GM12892 (cell line): ENCODE measurements at regions not wholly inside any gene's neighbourhood (a gene's known extent, or its start where the extent isn't known, plus 50 kb on each side); places are given as distances from the start of the nearest gene placed in this dataset.

Source experiments
- POLR2A ChIP-seq: IDR thresholded peaks from 2 replicates; pipeline ENCODE4 v1.6.1; 2011; ENCODE audit warnings: low read depth, low read length, control low read depth
- POLR2AphosphoS5 ChIP-seq: IDR thresholded peaks from 2 replicates; pipeline ENCODE4 v1.6.1; 2011; ENCODE audit warnings: low read depth, low read length, control low read depth

GRCh38 chr5:29897916-29898315 lies 1295.6 kb upstream of the CDH6 start:
- TF ChIP-seq POLR2AphosphoS5, result no peak
- TF ChIP-seq POLR2A, result no peak
